ENCODE measurements at regions not wholly inside any gene's neighbourhood (a gene's known extent, or its start where the extent isn't known, plus 50 kb on each side); places are given as distances from the start of the nearest gene placed in this dataset.

DNA sequence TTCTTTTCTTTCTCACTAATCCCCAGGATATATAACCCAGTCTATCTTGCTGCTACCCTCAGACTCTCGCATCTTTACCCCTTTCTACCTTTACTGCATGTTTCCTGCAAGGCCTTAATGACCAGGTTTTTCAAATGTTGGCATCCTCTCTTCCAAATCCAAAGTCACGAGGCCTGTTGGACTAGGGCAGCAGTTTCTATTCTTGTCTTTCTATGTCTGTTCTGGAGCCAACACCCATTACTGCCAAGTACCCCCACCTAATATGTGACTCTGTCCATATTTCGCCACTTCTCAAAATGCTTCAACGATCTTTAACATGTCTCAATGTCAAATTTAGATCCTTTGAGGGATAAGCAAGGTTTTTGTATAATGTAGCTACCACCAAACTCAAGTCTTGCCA is 443.4 kb downstream of the BMP2 start:
- Histone ChIP-seq H3F3A (ENCODE audit: insufficient read depth) (no peaks in the 10 kb centered on the region), H3K9me3 (ENCODE audit: low read depth) (no peaks in the 10 kb centered on the region), H3K27ac (no peak overlapping the region), H3K79me2 (ENCODE audit: insufficient read depth) (no peaks in the 10 kb centered on the region), H3K4me1 (ENCODE audit: insufficient read depth) (no peaks in the 10 kb centered on the region), H3K27me3 (replicated peaks; ENCODE audit: insufficient read depth) (no peaks in the 10 kb centered on the region; the same call in 1 of the 2 replicates), H3K9me2 (ENCODE audit: insufficient read depth) (no peaks in the 10 kb centered on the region), H3K4me2 (ENCODE audit: unreplicated experiment) (no peak overlapping the region), H3K9ac (no peak overlapping the region), H3K4me3 (no peak overlapping the region), H4K20me1 (ENCODE audit: insufficient read depth) (no peaks in the 10 kb centered on the region), H2AFZ (no peak overlapping the region), H3K36me3 (ENCODE audit: low read depth) (no peaks in the 10 kb centered on the region)
- no peak for TF ChIP-seq EZH2phosphoT487 (IDR thresholded peaks at IDR 0.05; ENCODE audit: insufficient read depth, low read depth)
- TF ChIP-seq EZH2 (IDR thresholded peaks at IDR 0.05; ENCODE audit: insufficient read depth, poor library complexity, severe bottlenecking), result no peak
- DNase-seq, result no peak
- in situ Hi-C loops (cut with MboI), result no loop called here
- 24 to 25% methylated on average over 4 of the region's 4 CpGs for WGBS, 2 experiments (ENCODE audit: low coverage in 1 of 2, low lambda C conversion rate in 2 of 2, missing lambda C conversion rate in 2 of 2)

DNA sequence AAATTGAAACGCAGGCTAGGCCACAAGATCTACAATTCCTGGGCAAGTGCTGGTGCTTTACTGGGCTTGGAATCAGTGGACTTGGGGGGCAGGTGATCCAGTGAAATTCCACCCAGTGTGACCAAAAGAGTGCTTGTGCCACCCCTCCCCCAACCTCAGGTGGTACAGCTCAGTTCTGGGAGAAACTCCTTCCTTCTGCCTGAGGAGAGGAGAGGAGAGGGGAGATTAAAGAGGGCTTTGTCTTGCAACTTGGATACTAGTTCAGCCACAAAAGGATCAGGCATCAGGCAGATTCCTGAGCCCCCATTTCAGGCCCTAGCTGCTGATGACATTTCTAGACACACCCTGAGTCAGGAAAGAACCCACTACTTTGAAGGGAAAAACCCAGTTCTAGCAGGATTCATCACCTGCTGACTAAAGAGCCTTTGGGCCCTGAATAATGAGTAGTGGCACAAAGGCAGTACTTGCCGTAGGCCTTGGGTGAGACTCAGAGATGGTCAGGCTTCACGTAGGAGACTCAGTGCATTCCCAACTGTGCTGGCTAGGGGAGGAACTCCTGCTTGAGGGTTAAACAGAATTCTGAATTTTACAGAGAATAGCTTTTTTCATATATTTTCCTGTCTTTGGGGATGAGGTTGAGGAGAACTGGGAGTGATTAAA is 446.7 kb downstream of the BMP2 start:
- no peak overlapping the region for H3K4me3 ChIP-seq
- no peak overlapping the region for H3K4me2 ChIP-seq (ENCODE audit: unreplicated experiment)
- no peak for TF ChIP-seq EZH2phosphoT487 (IDR thresholded peaks at IDR 0.05; ENCODE audit: insufficient read depth, low read depth)
- no peaks in the 10 kb centered on the region for H3F3A ChIP-seq (ENCODE audit: insufficient read depth)
- DNase-seq, result no peak
- no peak overlapping the region for H3K9ac ChIP-seq
- no peak overlapping the region for H2AFZ ChIP-seq
- in situ Hi-C loops (cut with MboI), result no loop called here
- no peaks in the 10 kb centered on the region for H3K9me3 ChIP-seq (ENCODE audit: low read depth)
- no peaks in the 10 kb centered on the region for H3K9me2 ChIP-seq (ENCODE audit: insufficient read depth)
- H3K4me1 ChIP-seq (ENCODE audit: insufficient read depth), result no peaks in the 10 kb centered on the region
- no peak overlapping the region for H3K27ac ChIP-seq
- no peaks in the 10 kb centered on the region for H4K20me1 ChIP-seq (ENCODE audit: insufficient read depth)
- WGBS, 2 experiments (ENCODE audit: low coverage in 1 of 2, low lambda C conversion rate in 2 of 2, missing lambda C conversion rate in 2 of 2), result 60 to 61% methylated on average over 3 of the region's 3 CpGs
- H3K36me3 ChIP-seq (ENCODE audit: low read depth), result no peaks in the 10 kb centered on the region
- no peaks in the 10 kb centered on the region; the same call in 1 of the 2 replicates for H3K27me3 ChIP-seq (replicated peaks; ENCODE audit: insufficient read depth)
- H3K79me2 ChIP-seq (ENCODE audit: insufficient read depth), result no peaks in the 10 kb centered on the region

- no peak for DNase-seq
- no peak for TF ChIP-seq EZH2 (IDR thresholded peaks at IDR 0.05; ENCODE audit: insufficient read depth, poor library complexity, severe bottlenecking)
- no peak for TF ChIP-seq EZH2phosphoT487 (IDR thresholded peaks at IDR 0.05; ENCODE audit: insufficient read depth, low read depth)
- H3K27ac ChIP-seq, result no peak overlapping the region
- no peak overlapping the region for H3K9ac ChIP-seq
- no peaks in the 10 kb centered on the region; the same call in 1 of the 2 replicates for H3K27me3 ChIP-seq (replicated peaks; ENCODE audit: insufficient read depth)
- no peaks in the 10 kb centered on the region for H4K20me1 ChIP-seq (ENCODE audit: insufficient read depth)
- H3K4me3 ChIP-seq, result no peak overlapping the region
- H3K4me1 ChIP-seq (ENCODE audit: insufficient read depth), result no peaks in the 10 kb centered on the region
- no peak overlapping the region for H3K4me2 ChIP-seq (ENCODE audit: unreplicated experiment)
- no peaks in the 10 kb centered on the region for H3F3A ChIP-seq (ENCODE audit: insufficient read depth)
- no peaks in the 10 kb centered on the region for H3K9me3 ChIP-seq (ENCODE audit: low read depth)
- H2AFZ ChIP-seq, result no peak overlapping the region
- no peaks in the 10 kb centered on the region for H3K9me2 ChIP-seq (ENCODE audit: insufficient read depth)
- no peaks in the 10 kb centered on the region for H3K79me2 ChIP-seq (ENCODE audit: insufficient read depth)
- H3K36me3 ChIP-seq (ENCODE audit: low read depth), result no peaks in the 10 kb centered on the region
- 3 to 4% methylated on average over 1 of the region's 1 CpG for WGBS, 2 experiments (ENCODE audit: low coverage in 1 of 2, low lambda C conversion rate in 2 of 2, missing lambda C conversion rate in 2 of 2)
- in situ Hi-C loops (cut with MboI), result no loop called here
Measured at GRCh38 chr20:7217606-7218005, 450.1 kb downstream of the BMP2 start.

DNA sequence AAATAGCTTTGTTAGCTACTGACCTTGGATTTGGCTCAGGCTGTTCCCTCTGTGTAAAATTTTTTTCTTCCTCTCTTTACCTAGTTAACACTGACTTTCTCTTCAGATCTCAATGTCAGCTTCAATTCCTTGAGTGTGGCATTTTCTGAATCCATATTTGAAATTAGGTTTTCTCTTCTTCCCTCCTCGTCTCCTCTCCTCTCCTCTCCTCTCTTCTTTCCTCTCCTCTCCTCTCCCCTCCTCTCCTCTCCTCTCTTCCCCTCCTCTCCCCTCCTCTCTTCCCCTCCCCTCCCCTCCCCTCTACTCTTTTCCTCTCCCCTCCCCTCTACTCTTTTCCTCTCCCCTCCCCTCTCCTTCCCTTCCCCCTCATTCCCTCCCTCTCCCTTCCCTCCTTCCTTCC is 453.3 kb downstream of the BMP2 start:
- Histone ChIP-seq H3K27ac (no peak overlapping the region), H3K9ac (no peak overlapping the region), H4K20me1 (ENCODE audit: insufficient read depth) (no peaks in the 10 kb centered on the region), H2AFZ (no peak overlapping the region), H3K36me3 (ENCODE audit: low read depth) (no peaks in the 10 kb centered on the region), H3K9me2 (ENCODE audit: insufficient read depth) (no peaks in the 10 kb centered on the region), H3K27me3 (replicated peaks; ENCODE audit: insufficient read depth) (no peaks in the 10 kb centered on the region), H3K79me2 (ENCODE audit: insufficient read depth) (no peaks in the 10 kb centered on the region), H3K4me3 (no peak overlapping the region), H3F3A (ENCODE audit: insufficient read depth) (no peaks in the 10 kb centered on the region), H3K4me1 (ENCODE audit: insufficient read depth) (no peaks in the 10 kb centered on the region), H3K4me2 (ENCODE audit: unreplicated experiment) (no peak overlapping the region), H3K9me3 (ENCODE audit: low read depth) (no peaks in the 10 kb centered on the region)
- no peak for DNase-seq
- in situ Hi-C loops (cut with MboI), result no loop called here
- TF ChIP-seq EZH2 (IDR thresholded peaks at IDR 0.05; ENCODE audit: insufficient read depth, poor library complexity, severe bottlenecking), result no peak
- TF ChIP-seq EZH2phosphoT487 (IDR thresholded peaks at IDR 0.05; ENCODE audit: insufficient read depth, low read depth), result no peak
- WGBS, 2 experiments (ENCODE audit: low coverage in 1 of 2, low lambda C conversion rate in 2 of 2, missing lambda C conversion rate in 2 of 2), result 54% methylated on average over 1 of the region's 1 CpG; no CpG with 5 or more reads in 1 of the 2 experiments

- Histone ChIP-seq H3K4me2 (ENCODE audit: unreplicated experiment) (no peak overlapping the region), H3K36me3 (ENCODE audit: low read depth) (no peaks in the 10 kb centered on the region), H3K9me2 (ENCODE audit: insufficient read depth) (no peaks in the 10 kb centered on the region), H3K27me3 (replicated peaks; ENCODE audit: insufficient read depth) (no peaks in the 10 kb centered on the region), H2AFZ (no peak overlapping the region), H3K9ac (no peak overlapping the region), H3K4me3 (no peak overlapping the region), H3K27ac (no peak overlapping the region), H3K9me3 (ENCODE audit: low read depth) (no peaks in the 10 kb centered on the region), H3K79me2 (ENCODE audit: insufficient read depth) (no peaks in the 10 kb centered on the region), H3K4me1 (ENCODE audit: insufficient read depth) (no peaks in the 10 kb centered on the region), H4K20me1 (ENCODE audit: insufficient read depth) (no peaks in the 10 kb centered on the region), H3F3A (ENCODE audit: insufficient read depth) (no peaks in the 10 kb centered on the region)
- no peak for DNase-seq
- in situ Hi-C loops (cut with MboI), result no loop called here
- 2 to 12% methylated on average over 2 of the region's 2 CpGs for WGBS, 2 experiments (ENCODE audit: low coverage in 1 of 2, low lambda C conversion rate in 2 of 2, missing lambda C conversion rate in 2 of 2)
- TF ChIP-seq EZH2 (IDR thresholded peaks at IDR 0.05; ENCODE audit: insufficient read depth, poor library complexity, severe bottlenecking) (no peak), EZH2phosphoT487 (IDR thresholded peaks at IDR 0.05; ENCODE audit: insufficient read depth, low read depth) (no peak)
Measured at GRCh38 chr20:7226156-7226555, 458.7 kb downstream of the BMP2 start.

Data from GM23248 (cell line).